ENCODE measurements at regions not wholly inside any gene's neighbourhood (a gene's known extent, or its start where the extent isn't known, plus 50 kb on each side); places are given as distances from the start of the nearest gene placed in this dataset.

DNA sequence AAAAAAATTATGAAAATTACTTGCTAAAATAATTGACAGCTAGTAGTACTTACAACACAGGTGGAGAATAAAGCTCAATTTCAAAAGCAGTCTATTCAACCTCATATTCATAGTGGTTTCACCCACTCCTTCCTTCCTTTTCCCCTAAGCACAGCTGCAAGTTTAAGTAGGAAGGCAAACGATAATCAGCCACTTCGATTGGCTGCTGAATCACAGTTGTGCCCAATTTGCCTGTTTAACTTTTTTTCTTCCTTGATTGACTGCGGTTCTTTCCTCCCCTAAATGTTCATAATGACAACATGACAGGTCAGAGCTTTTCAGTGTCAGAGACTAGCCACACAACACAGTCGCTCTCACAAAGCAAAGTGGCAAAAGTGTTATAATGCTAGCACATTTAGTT lies 468.0 kb upstream of the GBE1 start:
- Histone ChIP-seq H3K27ac (no peak overlapping the region), H3K4me1 (ENCODE audit: control insufficient read depth in 1 of 2, low read depth in 2 of 2) (no peaks in the 10 kb centered on the region), H3K4me3 (no peak overlapping the region), H3K27me3 (replicated peaks; ENCODE audit: insufficient read depth) (no peaks in the 10 kb centered on the region), H3K9me3 (no peaks in the 10 kb centered on the region), H3K36me3 (no peaks in the 10 kb centered on the region)
- no peak for ATAC-seq (ENCODE audit: insufficient number of reproducible peaks, low FRiP score, low read depth)
- TF ChIP-seq CTCF (IDR thresholded peaks at IDR 0.05): no peak
- no peak for DNase-seq (ENCODE audit: low spot score)

GRCh38 chr3:82224661-82225060 lies 463.2 kb upstream of the GBE1 start:
- no peak for TF ChIP-seq CTCF (IDR thresholded peaks at IDR 0.05)
- Histone ChIP-seq H3K4me3 (no peak overlapping the region), H3K36me3 (no peaks in the 10 kb centered on the region), H3K9me3 (no peaks in the 10 kb centered on the region), H3K27ac (no peak overlapping the region), H3K27me3 (replicated peaks; ENCODE audit: insufficient read depth) (no peaks in the 10 kb centered on the region), H3K4me1 (ENCODE audit: control insufficient read depth in 1 of 2, low read depth in 2 of 2) (no peaks in the 10 kb centered on the region)
- DNase-seq (ENCODE audit: low spot score): no peak
- ATAC-seq (ENCODE audit: insufficient number of reproducible peaks, low FRiP score, low read depth): no peak

DNA sequence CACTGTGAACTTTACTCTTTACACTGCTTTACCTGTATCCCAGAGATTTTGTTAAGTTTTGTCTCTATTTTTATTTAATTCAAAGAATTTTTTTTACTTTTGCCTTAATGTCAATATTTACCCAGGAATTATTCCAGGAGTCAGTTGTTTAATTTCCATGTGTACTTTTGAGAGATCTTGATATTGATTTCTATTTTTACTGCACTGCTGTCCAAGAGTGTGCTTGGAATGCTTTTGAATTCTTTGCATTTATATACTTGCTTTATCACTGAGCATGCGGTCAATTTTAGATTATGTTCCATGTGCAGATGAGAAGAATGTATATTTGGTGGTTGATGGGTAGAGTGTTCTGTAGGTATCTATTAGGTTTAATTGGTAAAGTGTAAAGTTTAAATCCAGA lies 461.0 kb upstream of the GBE1 start:
- DNase-seq (ENCODE audit: low spot score): no peak
- no peak for TF ChIP-seq CTCF (IDR thresholded peaks at IDR 0.05)

DNA sequence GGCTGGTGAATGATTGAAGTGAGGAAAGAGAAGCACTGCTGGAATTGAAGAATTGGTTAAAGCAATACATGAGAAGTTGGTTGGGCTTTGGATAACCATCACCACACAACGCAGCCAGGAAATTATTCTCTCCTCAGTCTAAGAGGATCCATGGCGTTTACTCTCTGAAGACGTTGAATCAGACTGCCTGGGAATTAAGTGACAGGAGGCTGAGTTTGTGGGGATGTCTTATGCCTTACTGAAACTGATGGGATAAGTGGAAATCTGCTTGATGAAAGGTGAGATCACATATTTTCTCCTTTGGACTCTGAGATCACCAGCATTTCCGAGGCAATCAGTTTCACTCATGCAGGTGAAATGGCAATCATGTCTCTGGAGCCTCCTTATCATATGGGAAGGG lies 456.1 kb upstream of the GBE1 start:
- no peaks in the 10 kb centered on the region for H3K36me3 ChIP-seq
- DNase-seq (ENCODE audit: low spot score): no peak
- H3K4me1 ChIP-seq (ENCODE audit: control insufficient read depth in 1 of 2, low read depth in 2 of 2): no peaks in the 10 kb centered on the region
- TF ChIP-seq CTCF (IDR thresholded peaks at IDR 0.05): no peak
- H3K27me3 ChIP-seq (replicated peaks; ENCODE audit: insufficient read depth): no peaks in the 10 kb centered on the region
- no peak for ATAC-seq (ENCODE audit: insufficient number of reproducible peaks, low FRiP score, low read depth)
- H3K9me3 ChIP-seq: no peaks in the 10 kb centered on the region
- H3K27ac ChIP-seq: no peak overlapping the region
- no peak overlapping the region for H3K4me3 ChIP-seq

More for the DNA sequence above, 461.0 kb upstream of the GBE1 start:
- Histone ChIP-seq H3K27me3 (replicated peaks; ENCODE audit: insufficient read depth) (no peaks in the 10 kb centered on the region), H3K4me3 (no peak overlapping the region), H3K9me3 (no peaks in the 10 kb centered on the region), H3K36me3 (no peaks in the 10 kb centered on the region), H3K4me1 (ENCODE audit: control insufficient read depth in 1 of 2, low read depth in 2 of 2) (no peaks in the 10 kb centered on the region), H3K27ac (no peak overlapping the region)
- ATAC-seq (ENCODE audit: insufficient number of reproducible peaks, low FRiP score, low read depth): no peak

- Histone ChIP-seq H3K4me1 (ENCODE audit: control insufficient read depth in 1 of 2, low read depth in 2 of 2) (no peaks in the 10 kb centered on the region), H3K27me3 (replicated peaks; ENCODE audit: insufficient read depth) (no peaks in the 10 kb centered on the region), H3K9me3 (no peaks in the 10 kb centered on the region), H3K36me3 (no peaks in the 10 kb centered on the region), H3K27ac (no peak overlapping the region), H3K4me3 (no peak overlapping the region)
- no peak for ATAC-seq (ENCODE audit: insufficient number of reproducible peaks, low FRiP score, low read depth)
- no peak for TF ChIP-seq CTCF (IDR thresholded peaks at IDR 0.05)
- DNase-seq (ENCODE audit: low spot score): no peak
Measured at GRCh38 chr3:82208002-82208710, 446.7 kb upstream of the GBE1 start.

All from thoracic aorta (tissue), 2 donors.